ENCODE measurements at regions not wholly inside any gene's neighbourhood (a gene's known extent, or its start where the extent isn't known, plus 50 kb on each side); places are given as distances from the start of the nearest gene placed in this dataset.

- TF ChIP-seq CTCF (conservative IDR thresholded peaks at IDR 0.05) (no peak), ZFX (IDR thresholded peaks at IDR 0.05) (no peak)
These were observed 72.3 kb upstream of the PSME4 start for GRCh38 chr2:54042897-54043620.
